GM23338 (cell line): ENCODE measurements at regions not wholly inside any gene's neighbourhood (a gene's known extent, or its start where the extent isn't known, plus 50 kb on each side); places are given as distances from the start of the nearest gene placed in this dataset.

Experiments
- ATAC-seq: fragments of 200-7000 bp; cut with Tn5 transposase; 3 replicates; pipeline ENCODE4 v1.9.1; 2020
- DNase-seq: peaks from one replicate; pipeline ENCODE4 v3.0.0-alpha.2; 2015; ENCODE audit warnings: low spot score
- H2AFZ ChIP-seq: fragments of 200-600 bp; sonication (generic); 2 replicates; pipeline ENCODE4 v1.8.0; 2016; ENCODE audit warnings: antibody characterized with exemption, mild to moderate bottlenecking, moderate library complexity
- H3F3A ChIP-seq: fragments of 200-600 bp; sonication (generic); replicated peaks from 2 replicates; pipeline ENCODE4 v1.8.0; 2017; ENCODE audit warnings: antibody characterized with exemption, mixed run types, low read depth
- H3K27ac ChIP-seq: fragments of 200-600 bp; sonication (generic); 2 replicates; pipeline ENCODE4 v1.6.1; 2016; ENCODE audit warnings: low read depth
- H3K27me3 ChIP-seq: fragments of 200-600 bp; sonication (generic); 2 replicates; pipeline ENCODE4 v1.8.0; 2016; ENCODE audit warnings: mild to moderate bottlenecking, mixed run types, moderate library complexity; ENCODE audit not compliant: insufficient read depth
- H3K36me3 ChIP-seq: fragments of 200-600 bp; sonication (generic); 2 replicates; pipeline ENCODE4 v1.8.0; 2016; ENCODE audit warnings: mild to moderate bottlenecking; ENCODE audit not compliant: insufficient read depth
- H3K4me1 ChIP-seq: fragments of 200-600 bp; sonication (generic); 2 replicates; pipeline ENCODE4 v1.8.0; 2016; ENCODE audit warnings: mild to moderate bottlenecking, moderate library complexity; ENCODE audit not compliant: insufficient read depth
- H3K4me2 ChIP-seq: fragments of 200-600 bp; sonication (generic); 2 replicates; pipeline ENCODE4 v1.7.1; 2017; ENCODE audit warnings: mixed run types
- H3K4me3 ChIP-seq: fragments of 200-600 bp; sonication (generic); 2 replicates; pipeline ENCODE4 v1.6.1; 2016; ENCODE audit warnings: mixed run types
- H3K79me2 ChIP-seq: fragments of 200-600 bp; sonication (generic); replicated peaks from 2 replicates; pipeline ENCODE4 v1.8.0; 2017; ENCODE audit warnings: mild to moderate bottlenecking; ENCODE audit not compliant: insufficient read depth
- H3K9me2 ChIP-seq: fragments of 200-600 bp; sonication (generic); 2 replicates; pipeline ENCODE4 v1.8.0; 2017; ENCODE audit not compliant: insufficient read depth
- H4K20me1 ChIP-seq: fragments of 200-600 bp; sonication (generic); replicated peaks from 2 replicates; pipeline ENCODE4 v1.8.0; 2017; ENCODE audit warnings: mild to moderate bottlenecking; ENCODE audit not compliant: insufficient read depth
- H3K27ac Mint-ChIP-seq: 2 replicates; pipeline ENCODE4 v1.8.0; 2020; ENCODE audit warnings: inconsistent platforms, mild to moderate bottlenecking, moderate library complexity, mixed read lengths
- H3K27me3 Mint-ChIP-seq: 3 replicates; pipeline ENCODE4 v1.8.0; 2022; ENCODE audit warnings: low read depth, mild to moderate bottlenecking, moderate library complexity, mixed read lengths, inconsistent platforms; ENCODE audit not compliant: insufficient read depth, poor library complexity
- H3K36me3 Mint-ChIP-seq: 3 replicates; pipeline ENCODE4 v1.8.0; 2021; ENCODE audit warnings: low read depth, mild to moderate bottlenecking, inconsistent platforms, moderate library complexity, mixed read lengths
- H3K4me1 Mint-ChIP-seq: 3 replicates; pipeline ENCODE4 v1.8.0; 2020; ENCODE audit warnings: mild to moderate bottlenecking, inconsistent platforms, mixed read lengths
- H3K4me3 Mint-ChIP-seq: 3 replicates; pipeline ENCODE4 v1.8.0; 2021; ENCODE audit warnings: moderate library complexity, mild to moderate bottlenecking, inconsistent platforms, mixed read lengths
- H3K9me3 Mint-ChIP-seq: 3 replicates; pipeline ENCODE4 v1.8.0; 2020; ENCODE audit warnings: moderate library complexity, mild to moderate bottlenecking, inconsistent platforms, mixed read lengths
- CREB1 ChIP-seq: fragments of 250-450 bp; sonication (Bioruptor Pico); IDR thresholded peaks from 2 replicates; pipeline ENCODE4 v1.5.0; 2020; ENCODE audit warnings: low read depth, mild to moderate bottlenecking, moderate library complexity
- CTCF ChIP-seq, 2 experiments: fragments of 200-600 bp in 1 of 2; sonication (generic) in 1 of 2; conservative IDR thresholded peaks; 2 replicates each; pipeline versions ENCODE4 v1.5.1 to v1.6.1; 2016 to 2017; ENCODE audit warnings: antibody characterized with exemption in 2 of 2, low read depth in 2 of 2, mild to moderate bottlenecking in 2 of 2, moderate library complexity in 1 of 2
- ETS1 ChIP-seq: IDR thresholded peaks from 2 replicates; pipeline ENCODE4 v1.6.1; 2016; ENCODE audit warnings: antibody characterized with exemption
- EZH2 ChIP-seq: fragments of 200-600 bp; sonication (generic); IDR thresholded peaks from one replicate; pipeline ENCODE4 v1.8.0; 2017; ENCODE audit warnings: antibody characterized with exemption, mild to moderate bottlenecking, low read depth; ENCODE audit not compliant: unreplicated experiment
- JUNB ChIP-seq: IDR thresholded peaks from one replicate; pipeline ENCODE4 v1.6.1; 2016; ENCODE audit warnings: antibody characterized with exemption; ENCODE audit not compliant: unreplicated experiment
- POLR2AphosphoS5 ChIP-seq: IDR thresholded peaks from 2 replicates; pipeline ENCODE4 v1.6.1; 2016; ENCODE audit warnings: antibody characterized with exemption, low read depth
- REST ChIP-seq: IDR thresholded peaks from one replicate; pipeline ENCODE4 v1.6.1; 2018; ENCODE audit warnings: antibody characterized with exemption; ENCODE audit not compliant: unreplicated experiment
- STAT1 ChIP-seq: IDR thresholded peaks from one replicate; pipeline ENCODE4 v1.6.1; 2016; ENCODE audit warnings: antibody characterized with exemption; ENCODE audit not compliant: unreplicated experiment
- ZNF114 ChIP-seq: fragments of 250-450 bp; sonication (Bioruptor Pico); IDR thresholded peaks from 2 replicates; pipeline ENCODE4 v1.5.0; 2020; ENCODE audit warnings: mild to moderate bottlenecking, moderate library complexity
- ZNF331 ChIP-seq: fragments of 250-450 bp; sonication (Bioruptor Pico); IDR thresholded peaks from 2 replicates; pipeline ENCODE4 v1.5.0; 2020; ENCODE audit warnings: low read depth, mild to moderate bottlenecking, moderate library complexity

- H3K27me3 ChIP-seq = no peaks in the 10 kb centered on the region
- no peaks in the 10 kb centered on the region for H3K36me3 ChIP-seq
- H3K4me3 Mint-ChIP-seq = no peak overlapping the region
- DNase-seq (no peak), ATAC-seq (no peak)
- H2AFZ ChIP-seq = no peak overlapping the region
- no peak overlapping the region for H3K4me2 ChIP-seq
- no peak overlapping the region for H3K4me3 ChIP-seq
- no peaks in the 10 kb centered on the region for H3K9me2 ChIP-seq
- no peak overlapping the region for H3K27ac Mint-ChIP-seq
- no peaks in the 10 kb centered on the region for H3K79me2 ChIP-seq
- H3K27me3 Mint-ChIP-seq = no peaks in the 10 kb centered on the region
- no peaks in the 10 kb centered on the region for H3K9me3 Mint-ChIP-seq
- no peaks in the 10 kb centered on the region for H3F3A ChIP-seq
- no peak overlapping the region for H3K27ac ChIP-seq
- TF ChIP-seq CREB1 (CRISPR knock-in tag) = no peak
- TF ChIP-seq POLR2AphosphoS5 = no peak
- no peak for TF ChIP-seq ZNF114
- TF ChIP-seq JUNB = no peak
- TF ChIP-seq REST = no peak
- TF ChIP-seq EZH2 = no peak
- TF ChIP-seq CTCF (conservative IDR thresholded peaks at IDR 0.05; ENCODE audit: low read depth in 2 of 2) = no peak
- TF ChIP-seq ZNF331 (CRISPR knock-in tag) = no peak
- TF ChIP-seq STAT1 = no peak
- TF ChIP-seq ETS1 = no peak
- H4K20me1 ChIP-seq = no peaks in the 10 kb centered on the region
- no peaks in the 10 kb centered on the region for H3K36me3 Mint-ChIP-seq
- no peaks in the 10 kb centered on the region for H3K4me1 Mint-ChIP-seq
- no peaks in the 10 kb centered on the region for H3K4me1 ChIP-seq
These were observed 282.1 kb upstream of the POU1F1 start for GRCh38 chr3:87558492-87558891.

GRCh38 chr3:87555290-87555689 is 278.9 kb upstream of the POU1F1 start:
- H3K9me3 Mint-ChIP-seq = no peaks in the 10 kb centered on the region
- Histone ChIP-seq H3F3A (no peaks in the 10 kb centered on the region), H3K27ac (no peak overlapping the region), H3K4me1 (no peaks in the 10 kb centered on the region), H3K27me3 (no peaks in the 10 kb centered on the region), H3K9me2 (no peaks in the 10 kb centered on the region), H3K4me3 (no peak overlapping the region), H3K79me2 (no peaks in the 10 kb centered on the region), H4K20me1 (no peaks in the 10 kb centered on the region), H2AFZ (no peak overlapping the region), H3K4me2 (no peak overlapping the region), H3K36me3 (no peaks in the 10 kb centered on the region)
- DNase-seq (no peak), ATAC-seq (no peak)
- H3K4me3 Mint-ChIP-seq = no peak overlapping the region
- H3K27me3 Mint-ChIP-seq = no peaks in the 10 kb centered on the region
- no peaks in the 10 kb centered on the region for H3K36me3 Mint-ChIP-seq
- no peaks in the 10 kb centered on the region for H3K4me1 Mint-ChIP-seq
- H3K27ac Mint-ChIP-seq = no peak overlapping the region
- TF ChIP-seq CTCF (conservative IDR thresholded peaks at IDR 0.05; ENCODE audit: low read depth in 2 of 2) = no peak
